Heart left ventricle (tissue), 13 donors: ENCODE measurements at regions not wholly inside any gene's neighbourhood (a gene's known extent, or its start where the extent isn't known, plus 50 kb on each side); places are given as distances from the start of the nearest gene placed in this dataset.

ENCODE experiments used
- CTCF ChIP-seq, 12 donors: fragments of 200-600 bp; sonication (generic) in 4 of 12; IDR thresholded peaks; one replicate each; pipeline versions ENCODE4 v1.5.0 to v1.8.0; 2018 to 2022; ENCODE audit warnings: antibody characterized with exemption in 12 of 12, mild to moderate bottlenecking in 5 of 12
- POLR2A ChIP-seq, 2 donors: fragments of 450-650 bp; IDR thresholded peaks; one replicate each; pipeline ENCODE4 v1.6.1; 2017; ENCODE audit warnings: antibody characterized with exemption in 2 of 2, mild to moderate bottlenecking in 2 of 2, moderate library complexity in 2 of 2
- donor health status: ischemic (EF 13 %, LVEDD 7.1; RV severe dilation, severe dysfunction).
- donor health status: DM: no; HTN: yes; CAD: no.
- donor health status: DM: no; HTN: no; CAD: no.
- donor health status: ischemic (EF 25% LVEDD 6.9; RV normal size, moderate dysfunction).
- donor health status: ischemic (EF 25% LVEDD 5.7; RV mildly dilated, moderate dysfunction).
- donor health status: ischemic (EF 35%, LVEDD 5.7; RV mildly dilated, moderate dysfunction).
- donor health status: nonischemic (EF 11% LVEDD 7.7; RV severe dilation, severe dysfunction).
- donor health status: DM: yes; HTN: yes; CAD: no.
- donor health status: PGD.
- donor health status: ischemic (EF 29% LVEDD 5.4; RV normal size, mild dysfunction).
- donor health status: nonischemic (EF 23%, LVEDD 6.1; RV moderate dilation, normal function).

GRCh38 chr22:46062971-46063631 lies 86.1 kb upstream of the WNT7B start:
- no peak for TF ChIP-seq CTCF (IDR thresholded peaks at IDR 0.05)
- TF ChIP-seq POLR2A (IDR thresholded peaks at IDR 0.05): no peak
